Sigmoid colon (tissue), 4 donors: ENCODE measurements at regions not wholly inside any gene's neighbourhood (a gene's known extent, or its start where the extent isn't known, plus 50 kb on each side); places are given as distances from the start of the nearest gene placed in this dataset.

Experiments
- EP300 ChIP-seq, 4 donors: sonication (generic); formaldehyde crosslinking; IDR thresholded peaks; one replicate each; pipeline ENCODE4 v1.6.1; 2017; ENCODE audit warnings: antibody characterized with exemption in 4 of 4
- POLR2A ChIP-seq, 2 donors: fragments of 450-650 bp; IDR thresholded peaks; one replicate each; pipeline ENCODE4 v1.6.1; 2016; ENCODE audit warnings: antibody characterized with exemption in 2 of 2, mild to moderate bottlenecking in 2 of 2, moderate library complexity in 2 of 2

DNA sequence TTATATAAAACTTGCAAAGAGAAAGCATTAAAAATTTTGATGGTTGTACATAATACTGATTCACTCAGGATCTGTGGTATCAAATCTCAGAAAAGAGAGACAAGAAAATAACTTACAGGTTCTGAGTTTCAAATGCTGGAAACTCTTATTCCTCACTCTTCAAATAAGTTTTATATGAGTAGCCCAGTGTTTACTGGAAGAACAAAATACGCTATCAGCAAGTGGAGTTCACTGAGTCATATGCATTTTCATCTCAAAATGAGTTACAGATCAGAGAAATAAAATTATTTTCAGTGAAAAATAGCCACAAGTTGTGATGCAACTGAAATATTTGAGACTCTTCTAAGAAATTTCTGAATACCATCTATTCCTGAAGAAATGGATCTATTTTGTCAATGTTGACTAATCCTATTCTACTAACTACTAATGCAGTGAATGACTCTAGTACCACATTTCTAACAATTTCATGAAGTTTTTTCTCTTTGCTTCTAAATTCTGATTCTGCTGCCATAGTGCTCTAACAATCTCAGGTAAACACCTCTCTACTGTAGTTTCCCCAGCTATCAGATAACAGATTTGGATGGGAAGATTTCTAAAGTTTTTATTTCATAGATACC is 391.7 kb downstream of the ZEB2 start:
- no peak for TF ChIP-seq EP300 (IDR thresholded peaks at IDR 0.05)
- no peak for TF ChIP-seq POLR2A (IDR thresholded peaks at IDR 0.05)
